Adrenal gland (tissue), 9 donors: ENCODE measurements at regions not wholly inside any gene's neighbourhood (a gene's known extent, or its start where the extent isn't known, plus 50 kb on each side); places are given as distances from the start of the nearest gene placed in this dataset.

ENCODE experiments used
- DNase-seq, 7 donors: peaks; one replicate each; pipeline ENCODE4 v3.0.0-alpha.2; 2019 to 2020
- H3K27ac ChIP-seq, 5 donors: fragments of 200-600 bp; sonication (generic) in 4 of 5; 1 replicate in 3 of 5; 2 replicates in 2 of 5; pipeline versions ENCODE4 v1.5.1 to v1.8.0; 2016 to 2020; ENCODE audit warnings: mild to moderate bottlenecking in 1 of 5
- H3K27me3 ChIP-seq: fragments of 200-600 bp; 2 replicates; pipeline ENCODE4 v1.8.0; 2021
- H3K36me3 ChIP-seq, 2 donors: fragments of 200-600 bp; replicated peaks in 1 of 2; 1 replicate in 1 of 2; 2 replicates in 1 of 2; pipeline versions ENCODE4 v1.5.1 to v1.8.0; 2018 to 2022
- H3K4me1 ChIP-seq, 2 donors: fragments of 200-600 bp; replicated peaks in 1 of 2; 1 replicate in 1 of 2; 2 replicates in 1 of 2; pipeline versions ENCODE4 v1.5.1 to v1.8.0; 2018 to 2021
- H3K4me3 ChIP-seq, 4 donors: fragments of 200-600 bp; sonication (generic) in 3 of 4; one replicate each; pipeline ENCODE4 v1.5.1; 2016 to 2018
- H3K9me3 ChIP-seq, 3 donors: fragments of 200-600 bp; sonication (generic) in 1 of 3; replicated peaks in 1 of 3; 1 replicate in 2 of 3; 2 replicates in 1 of 3; pipeline versions ENCODE4 v1.5.1 to v1.8.0; 2016 to 2021
- CTCF ChIP-seq, 6 experiments: fragments of 450-650 bp in 4 of 6; fragments of 200-600 bp in 2 of 6; sonication (generic) in 1 of 6; IDR thresholded peaks; 1 replicate in 5 of 6; 2 replicates in 1 of 6; pipeline versions ENCODE4 v1.5.1 to v1.8.0; 2016 to 2021; ENCODE audit warnings: antibody characterized with exemption in 6 of 6, mild to moderate bottlenecking in 2 of 6, moderate library complexity in 1 of 6
- POLR2A ChIP-seq, 2 donors: fragments of 450-650 bp; IDR thresholded peaks; one replicate each; pipeline ENCODE4 v1.6.1; 2017; ENCODE audit warnings: antibody characterized with exemption in 2 of 2, mild to moderate bottlenecking in 2 of 2, moderate library complexity in 1 of 2
- WGBS, 4 donors: extraction: QIAGEN DNeasy Blood & Tissue Kit in 2 of 4; methylation state at CpG; one replicate each; pipeline versions ENCODE4 v1.1.5 to v1.1.7; 2013 to 2017; 5-methylcytosine and 5-hydroxymethylcytosine counted together
- intact Hi-C, 2 donors: fragments of 100-400 bp; cut with DNase I; formaldehyde crosslinking; loops; one replicate each; pipeline versions ENCODE4 v1.14.1 to v1.15.0; 2022 to 2023
- donor health status: healthy with polysubstance abuse.
- donor health status: Bipolar disorder and iron deficiency.
- donor health status: DM: yes; HTN: yes; CAD: no.
- donor health status: DM: no; HTN: no; CAD: no.
- donor health status: DM: no; HTN: no; CAD: no.

DNA sequence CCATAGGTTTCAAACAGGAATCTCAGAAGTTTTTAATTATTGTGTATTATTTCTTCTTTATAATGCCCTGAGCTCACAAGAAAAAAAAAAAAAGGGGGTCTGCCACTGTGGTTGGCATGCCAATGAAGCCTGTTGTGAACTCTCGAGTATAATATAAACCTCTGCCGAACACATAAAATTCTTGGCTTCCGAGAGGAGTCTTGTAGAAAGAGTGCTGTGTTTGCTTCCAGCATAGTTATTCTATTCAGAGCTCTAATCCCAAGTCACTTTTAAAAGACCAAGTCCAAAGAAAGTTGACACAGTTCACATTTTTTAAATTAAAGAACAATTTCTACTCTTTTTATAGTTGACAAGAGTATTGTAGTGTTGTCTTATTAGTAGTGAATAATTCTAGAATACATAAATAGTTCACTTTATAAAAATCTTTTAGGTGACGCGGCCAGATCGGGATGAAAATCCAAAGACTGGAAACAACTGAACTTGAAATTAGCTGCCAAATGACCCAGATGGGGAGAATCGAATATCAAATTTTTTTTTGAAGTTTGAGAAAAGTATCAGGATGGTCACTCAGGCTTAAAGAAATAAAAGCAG is 293.2 kb downstream of the DUSP10 start:
- Histone ChIP-seq H3K9me3 (no peaks in the 10 kb centered on the region), H3K4me3 (no peak overlapping the region), H3K27ac (no peak overlapping the region), H3K27me3 (no peaks in the 10 kb centered on the region), H3K4me1 (no peaks in the 10 kb centered on the region), H3K36me3 (no peaks in the 10 kb centered on the region)
- WGBS, 4 donors: 75 to 82% (median 82%) methylated on average over 7 of the region's 7 CpGs
- no peak for DNase-seq
- TF ChIP-seq POLR2A (IDR thresholded peaks at IDR 0.05) (no peak), CTCF (IDR thresholded peaks at IDR 0.05) (no peak)
- intact Hi-C loops: no loop called here

GRCh38 chr1:221449194-221449593 is 292.7 kb downstream of the DUSP10 start:
- no peaks in the 10 kb centered on the region for H3K36me3 ChIP-seq
- H3K27me3 ChIP-seq: no peaks in the 10 kb centered on the region
- TF ChIP-seq CTCF (IDR thresholded peaks at IDR 0.05): no peak
- no peak for TF ChIP-seq POLR2A (IDR thresholded peaks at IDR 0.05)
- 75 to 85% (median 79%) methylated on average over 2 of the region's 2 CpGs for WGBS, 4 donors
- H3K4me3 ChIP-seq: no peak overlapping the region
- DNase-seq: no peak
- no peak overlapping the region for H3K27ac ChIP-seq
- intact Hi-C loops: no loop called here
- no peaks in the 10 kb centered on the region for H3K4me1 ChIP-seq
- no peaks in the 10 kb centered on the region for H3K9me3 ChIP-seq

DNA sequence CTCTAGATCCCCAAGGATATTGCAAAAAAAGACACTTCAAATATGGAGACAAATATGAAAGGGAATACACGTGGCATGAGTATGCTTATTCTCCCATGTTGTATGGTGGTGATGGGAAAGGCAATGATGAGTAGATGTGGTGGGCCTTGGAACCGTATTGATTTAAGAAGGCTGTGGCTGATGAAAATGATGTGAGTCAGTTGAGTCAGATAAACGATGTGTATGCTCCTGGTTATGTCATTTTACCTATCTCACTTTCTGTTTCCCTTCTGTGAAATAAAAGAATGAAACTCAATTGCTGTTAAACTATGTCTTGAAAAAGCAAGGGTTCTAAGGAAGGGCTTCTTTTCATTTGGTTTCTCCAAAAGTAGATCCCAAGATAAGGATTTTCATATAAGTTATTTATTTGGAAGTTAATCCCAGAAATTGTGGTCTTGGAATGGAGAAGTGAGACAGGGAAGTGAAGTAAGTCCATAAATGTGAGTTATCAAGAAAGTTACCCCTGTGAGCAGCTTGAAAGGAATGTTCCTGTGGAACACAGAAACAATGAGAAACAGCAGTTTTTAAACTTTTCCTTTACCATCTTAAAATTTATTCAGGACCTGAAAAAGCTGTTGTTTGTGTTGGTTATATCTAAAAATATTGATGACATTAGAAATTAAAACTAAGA is 292.0 kb downstream of the DUSP10 start:
- H3K27me3 ChIP-seq: no peaks in the 10 kb centered on the region
- WGBS, 4 donors: 63 to 73% (median 70%) methylated on average over 3 of the region's 3 CpGs
- no peaks in the 10 kb centered on the region for H3K36me3 ChIP-seq
- TF ChIP-seq CTCF (IDR thresholded peaks at IDR 0.05) (no peak), POLR2A (IDR thresholded peaks at IDR 0.05) (no peak)
- no peak overlapping the region for H3K4me3 ChIP-seq
- H3K27ac ChIP-seq: no peak overlapping the region
- DNase-seq: no peak
- no peaks in the 10 kb centered on the region for H3K4me1 ChIP-seq
- intact Hi-C loops: no loop called here
- H3K9me3 ChIP-seq: no peaks in the 10 kb centered on the region

- no peak for DNase-seq
- no peak overlapping the region for H3K27ac ChIP-seq
- intact Hi-C loops: no loop called here
- H3K27me3 ChIP-seq: no peaks in the 10 kb centered on the region
- TF ChIP-seq CTCF (IDR thresholded peaks at IDR 0.05): no peak
- WGBS, 4 donors: 44 to 72% (median 57%) methylated on average over 1 of the region's 1 CpG
- H3K9me3 ChIP-seq: no peaks in the 10 kb centered on the region
- H3K4me1 ChIP-seq: no peaks in the 10 kb centered on the region
- H3K4me3 ChIP-seq: no peak overlapping the region
- H3K36me3 ChIP-seq: no peaks in the 10 kb centered on the region
These were observed 290.1 kb downstream of the DUSP10 start for GRCh38 chr1:221451741-221452140.
